Activated naive CD4-positive, alpha-beta T cell treated with anti-CD3 and anti-CD28 coated beads for 36 hours (primary cell): ENCODE measurements at regions not wholly inside any gene's neighbourhood (a gene's known extent, or its start where the extent isn't known, plus 50 kb on each side); places are given as distances from the start of the nearest gene placed in this dataset.

Experiments
- CTCF ChIA-PET: fragments of 350-600 bp; sonication (Branson Sonifier 250); formaldehyde crosslinking; loops from one replicate; lab custom pipeline; 2021; ENCODE audit warnings: antibody characterized with exemption; lab: Charles Lee
- DNase-seq: peaks from one replicate; pipeline ENCODE4 v3.0.0-alpha.2; 2020
- H3K27ac Mint-ChIP-seq: one replicate; pipeline ENCODE4 v1.8.0; 2021; ENCODE audit warnings: mild to moderate bottlenecking, mixed read lengths
- H3K27me3 Mint-ChIP-seq: one replicate; pipeline ENCODE4 v1.8.0; 2021; ENCODE audit warnings: low read depth, mixed read lengths
- H3K36me3 Mint-ChIP-seq: one replicate; pipeline ENCODE4 v1.8.0; 2021; ENCODE audit warnings: low read depth, mixed read lengths
- H3K4me1 Mint-ChIP-seq: one replicate; pipeline ENCODE4 v1.8.0; 2021; ENCODE audit warnings: low read depth, mixed read lengths
- H3K4me3 Mint-ChIP-seq: one replicate; pipeline ENCODE4 v1.8.0; 2021; ENCODE audit warnings: mild to moderate bottlenecking, moderate library complexity, mixed read lengths
- H3K9me3 Mint-ChIP-seq: one replicate; pipeline ENCODE4 v1.8.0; 2021; ENCODE audit warnings: mixed read lengths
- intact Hi-C: fragments of 100-400 bp; cut with micrococcal nuclease; formaldehyde crosslinking; loops from one replicate; pipeline ENCODE4 v1.15.1; 2023

GRCh38 chr5:147160902-147161700 lies 73.7 kb upstream of the STK32A start:
- DNase-seq: no peak
- Mint-ChIP-seq H3K9me3 (no peaks in the 10 kb centered on the region), H3K36me3 (peaks cover 2% of the 10 kb centered on the region), H3K27ac (no peak overlapping the region), H3K27me3 (peaks cover 5% of the 10 kb centered on the region), H3K4me1 (no peaks in the 10 kb centered on the region), H3K4me3 (no peak overlapping the region)
- CTCF ChIA-PET: no interaction called here
- intact Hi-C loops: no loop called here

GRCh38 chr5:147162740-147163139 lies 72.1 kb upstream of the STK32A start:
- Mint-ChIP-seq H3K27me3 (peaks cover 7% of the 10 kb centered on the region), H3K4me3 (no peak overlapping the region), H3K4me1 (no peaks in the 10 kb centered on the region), H3K9me3 (no peaks in the 10 kb centered on the region), H3K27ac (no peak overlapping the region), H3K36me3 (peaks cover 2% of the 10 kb centered on the region)
- no peak for DNase-seq
- CTCF ChIA-PET: interaction anchor here (1.2 kb wide), 1 partner anchor 26 kb away, joined by 4 read pairs; no protein-coding TSS in a partner anchor
- intact Hi-C loops: no loop called here

GRCh38 chr5:147167529-147167928 lies 67.3 kb upstream of the STK32A start:
- no peak for DNase-seq
- Mint-ChIP-seq H3K36me3 (peaks cover 2% of the 10 kb centered on the region), H3K9me3 (no peaks in the 10 kb centered on the region), H3K4me1 (no peaks in the 10 kb centered on the region), H3K4me3 (no peak overlapping the region), H3K27ac (no peak overlapping the region), H3K27me3 (peaks cover 2% of the 10 kb centered on the region)
- CTCF ChIA-PET: no interaction called here
- intact Hi-C loops: no loop called here

- no peaks in the 10 kb centered on the region for H3K9me3 Mint-ChIP-seq
- H3K27me3 Mint-ChIP-seq: peaks cover 2% of the 10 kb centered on the region
- H3K4me3 Mint-ChIP-seq: no peak overlapping the region
- H3K4me1 Mint-ChIP-seq: no peaks in the 10 kb centered on the region
- H3K27ac Mint-ChIP-seq: no peak overlapping the region
- peaks cover 2% of the 10 kb centered on the region for H3K36me3 Mint-ChIP-seq
- no peak for DNase-seq
- intact Hi-C loops: no loop called here
- CTCF ChIA-PET: interaction anchor here (1.5 kb wide), 1 partner anchor 20 kb away, joined by 5 read pairs; no protein-coding TSS in a partner anchor
Measured at GRCh38 chr5:147168578-147169327, 66.1 kb upstream of the STK32A start.

- Mint-ChIP-seq H3K4me3 (no peak overlapping the region), H3K27me3 (peaks cover 2% of the 10 kb centered on the region), H3K27ac (no peak overlapping the region), H3K4me1 (no peaks in the 10 kb centered on the region), H3K9me3 (no peaks in the 10 kb centered on the region), H3K36me3 (no peaks in the 10 kb centered on the region)
- intact Hi-C loops: no loop called here
- CTCF ChIA-PET: interaction anchor here (1.5 kb wide), 1 partner anchor 19 kb away, joined by 5 read pairs; no protein-coding TSS in a partner anchor
- no peak for DNase-seq
Measured at GRCh38 chr5:147169399-147169798, 65.4 kb upstream of the STK32A start.

GRCh38 chr5:147169901-147170300 lies 64.9 kb upstream of the STK32A start:
- no peak overlapping the region for H3K4me3 Mint-ChIP-seq
- no peaks in the 10 kb centered on the region for H3K36me3 Mint-ChIP-seq
- H3K27me3 Mint-ChIP-seq: peaks cover 2% of the 10 kb centered on the region
- H3K27ac Mint-ChIP-seq: no peak overlapping the region
- CTCF ChIA-PET: no interaction called here
- intact Hi-C loops: no loop called here
- no peaks in the 10 kb centered on the region for H3K4me1 Mint-ChIP-seq
- no peaks in the 10 kb centered on the region for H3K9me3 Mint-ChIP-seq
- no peak for DNase-seq

GRCh38 chr5:147170603-147171002 lies 64.2 kb upstream of the STK32A start:
- no peaks in the 10 kb centered on the region for H3K36me3 Mint-ChIP-seq
- H3K27me3 Mint-ChIP-seq: peaks cover 2% of the 10 kb centered on the region
- intact Hi-C loops: no loop called here
- H3K4me3 Mint-ChIP-seq: no peak overlapping the region
- no peak for DNase-seq
- H3K4me1 Mint-ChIP-seq: no peaks in the 10 kb centered on the region
- H3K9me3 Mint-ChIP-seq: no peaks in the 10 kb centered on the region
- CTCF ChIA-PET: no interaction called here
- no peak overlapping the region for H3K27ac Mint-ChIP-seq

- Mint-ChIP-seq H3K27ac (no peak overlapping the region), H3K36me3 (no peaks in the 10 kb centered on the region), H3K9me3 (no peaks in the 10 kb centered on the region), H3K27me3 (no peaks in the 10 kb centered on the region), H3K4me3 (no peak overlapping the region), H3K4me1 (no peaks in the 10 kb centered on the region)
- DNase-seq: no peak
- intact Hi-C loops: no loop called here
- CTCF ChIA-PET: no interaction called here
Measured at GRCh38 chr5:147174671-147175265, 60.1 kb upstream of the STK32A start.

- intact Hi-C loops: no loop called here
- Mint-ChIP-seq H3K4me3 (no peak overlapping the region), H3K27me3 (peaks cover 2% of the 10 kb centered on the region), H3K36me3 (no peaks in the 10 kb centered on the region), H3K27ac (no peak overlapping the region), H3K4me1 (no peaks in the 10 kb centered on the region), H3K9me3 (no peaks in the 10 kb centered on the region)
- no peak for DNase-seq
- CTCF ChIA-PET: interaction anchor here (1.0 to 1.4 kb wide), 2 partner anchors 13 to 633 kb away, joined by 3 to 5 read pairs; no protein-coding TSS in a partner anchor
Measured at GRCh38 chr5:147175516-147176097, 59.2 kb upstream of the STK32A start.

- Mint-ChIP-seq H3K36me3 (no peaks in the 10 kb centered on the region), H3K27ac (no peak overlapping the region), H3K4me1 (no peaks in the 10 kb centered on the region), H3K27me3 (peaks cover 3% of the 10 kb centered on the region), H3K9me3 (no peaks in the 10 kb centered on the region), H3K4me3 (no peak overlapping the region)
- CTCF ChIA-PET: interaction anchor here (1.0 to 1.4 kb wide), 2 partner anchors 12 to 634 kb away, joined by 3 to 5 read pairs; no protein-coding TSS in a partner anchor
- intact Hi-C loops: no loop called here
- no peak for DNase-seq
Measured at GRCh38 chr5:147176422-147176821, 58.4 kb upstream of the STK32A start.

GRCh38 chr5:147177125-147177840 lies 57.5 kb upstream of the STK32A start:
- Mint-ChIP-seq H3K4me3 (no peak overlapping the region), H3K27ac (no peak overlapping the region), H3K9me3 (no peaks in the 10 kb centered on the region), H3K4me1 (no peaks in the 10 kb centered on the region), H3K27me3 (peaks cover 4% of the 10 kb centered on the region), H3K36me3 (no peaks in the 10 kb centered on the region)
- DNase-seq: no peak
- intact Hi-C loops: no loop called here
- CTCF ChIA-PET: interaction anchor here (1.4 kb wide), 1 partner anchor 12 kb away, joined by 5 read pairs; no protein-coding TSS in a partner anchor
